NCI-H128 (cell line): ENCODE measurements at regions not wholly inside any gene's neighbourhood (a gene's known extent, or its start where the extent isn't known, plus 50 kb on each side); places are given as distances from the start of the nearest gene placed in this dataset.
"Not testable (repeated sequence)": the region's sequence is repeated elsewhere in the genome, so short reads cannot be mapped to it uniquely, and the experiment has no call there.

Experiments
- DNase-seq: peaks from one replicate; lab custom pipeline; 2025; ENCODE audit not compliant: unreplicated experiment; lab: John Stamatoyannopoulos, UW

GRCh38 chr3:66629150-66629981 is 128.5 kb upstream of the LRIG1 start:
- DNase-seq: no peak

- DNase-seq: no peak
These were observed 129.2 kb upstream of the LRIG1 start for GRCh38 chr3:66629982-66630368.

- no peak for DNase-seq
These were observed 132.9 kb upstream of the LRIG1 start for GRCh38 chr3:66633402-66634381.

- no peak for DNase-seq
These were observed 137.9 kb upstream of the LRIG1 start for GRCh38 chr3:66638717-66639116.

GRCh38 chr3:66639809-66640356 is 139.1 kb upstream of the LRIG1 start:
- DNase-seq: no peak

- DNase-seq: no peak
These were observed 141.2 kb upstream of the LRIG1 start for GRCh38 chr3:66642019-66642418.

- DNase-seq: no peak
These were observed 141.7 kb upstream of the LRIG1 start for GRCh38 chr3:66642484-66642883.

- DNase-seq: no peak
These were observed 143.7 kb upstream of the LRIG1 start for GRCh38 chr3:66644549-66644948.

- DNase-seq: no peak
These were observed 148.2 kb upstream of the LRIG1 start for GRCh38 chr3:66648975-66649374.

- not testable (repeated sequence) for DNase-seq
These were observed 150.7 kb upstream of the LRIG1 start for GRCh38 chr3:66651520-66651919.

- not testable (repeated sequence) for DNase-seq
These were observed 151.3 kb upstream of the LRIG1 start for GRCh38 chr3:66652100-66652499.

- no peak for DNase-seq
These were observed 154.2 kb upstream of the LRIG1 start for GRCh38 chr3:66655044-66655443.

GRCh38 chr3:66655671-66656070 is 154.8 kb upstream of the LRIG1 start:
- no peak for DNase-seq

GRCh38 chr3:66656609-66657008 is 155.8 kb upstream of the LRIG1 start:
- DNase-seq: no peak

- no peak for DNase-seq
These were observed 158.2 kb upstream of the LRIG1 start for GRCh38 chr3:66659056-66659455.

GRCh38 chr3:66661628-66662027 is 160.8 kb upstream of the LRIG1 start:
- no peak for DNase-seq

- DNase-seq: no peak
These were observed 162.1 kb upstream of the LRIG1 start for GRCh38 chr3:66662894-66663293.

GRCh38 chr3:66665021-66665695 is 164.3 kb upstream of the LRIG1 start:
- no peak for DNase-seq

- DNase-seq: no peak
These were observed 165.5 kb upstream of the LRIG1 start for GRCh38 chr3:66666362-66666761.

GRCh38 chr3:66667263-66667662 is 166.4 kb upstream of the LRIG1 start:
- no peak for DNase-seq

- DNase-seq: no peak
These were observed 170.5 kb upstream of the LRIG1 start for GRCh38 chr3:66671291-66671690.
